Osteocyte (in vitro differentiated cells): ENCODE measurements at regions not wholly inside any gene's neighbourhood (a gene's known extent, or its start where the extent isn't known, plus 50 kb on each side); places are given as distances from the start of the nearest gene placed in this dataset.

Experiments used
- DNase-seq: peaks from one replicate; pipeline ENCODE4 v3.0.0; 2021; ENCODE audit warnings: mixed read lengths; ENCODE audit not compliant: unreplicated experiment; ENCODE audit errors: extremely low spot score
- H3K27ac Mint-ChIP-seq: one replicate; pipeline ENCODE4 v1.8.0; 2021; ENCODE audit warnings: mild to moderate bottlenecking, mixed read lengths; ENCODE audit not compliant: unreplicated experiment
- H3K27me3 Mint-ChIP-seq: one replicate; pipeline ENCODE4 v1.8.0; 2021; ENCODE audit warnings: mixed read lengths; ENCODE audit not compliant: unreplicated experiment
- H3K36me3 Mint-ChIP-seq: one replicate; pipeline ENCODE4 v1.8.0; 2021; ENCODE audit warnings: mixed read lengths; ENCODE audit not compliant: unreplicated experiment
- H3K4me1 Mint-ChIP-seq: one replicate; pipeline ENCODE4 v1.8.0; 2021; ENCODE audit warnings: mixed read lengths; ENCODE audit not compliant: unreplicated experiment
- H3K4me3 Mint-ChIP-seq: one replicate; pipeline ENCODE4 v1.8.0; 2021; ENCODE audit warnings: mild to moderate bottlenecking, moderate library complexity, mixed read lengths; ENCODE audit not compliant: unreplicated experiment
- H3K9me3 Mint-ChIP-seq: one replicate; pipeline ENCODE4 v1.8.0; 2021; ENCODE audit warnings: mixed read lengths; ENCODE audit not compliant: unreplicated experiment
- TF ChIP-seq, protein P1 (sequence below): fragments of 200-600 bp; sonication (generic); IDR thresholded peaks from 2 replicates; pipeline ENCODE4 v1.5.0; 2021; ENCODE audit warnings: antibody characterized with exemption, mild to moderate bottlenecking, moderate library complexity

DNA sequence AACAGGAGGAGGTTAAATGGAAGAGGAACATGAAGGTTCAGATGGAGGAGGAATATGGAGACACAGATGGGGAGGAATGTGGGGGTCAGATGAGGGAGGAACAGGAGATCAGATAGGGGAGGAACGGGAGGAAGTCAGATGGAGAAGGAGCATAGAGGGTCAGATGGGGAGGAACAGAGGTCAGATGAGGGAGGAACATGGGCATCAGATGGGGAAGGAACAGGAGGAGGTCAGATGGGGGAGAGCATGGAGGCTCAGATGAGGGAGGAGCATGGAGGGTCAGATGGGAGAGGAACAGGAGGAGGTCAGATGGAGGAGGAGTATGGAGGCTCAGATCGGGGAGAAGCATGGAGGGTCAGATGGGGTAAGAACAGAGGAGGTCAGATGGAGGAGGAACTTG, 290.6 kb downstream of the BMP7 start:
- Mint-ChIP-seq H3K27me3 (no peaks in the 10 kb centered on the region), H3K36me3 (no peaks in the 10 kb centered on the region), H3K4me3 (no peak overlapping the region), H3K27ac (no peak overlapping the region), H3K9me3 (no peaks in the 10 kb centered on the region), H3K4me1 (peaks cover 29% of the 10 kb centered on the region)
- TF ChIP-seq, protein P1, sequence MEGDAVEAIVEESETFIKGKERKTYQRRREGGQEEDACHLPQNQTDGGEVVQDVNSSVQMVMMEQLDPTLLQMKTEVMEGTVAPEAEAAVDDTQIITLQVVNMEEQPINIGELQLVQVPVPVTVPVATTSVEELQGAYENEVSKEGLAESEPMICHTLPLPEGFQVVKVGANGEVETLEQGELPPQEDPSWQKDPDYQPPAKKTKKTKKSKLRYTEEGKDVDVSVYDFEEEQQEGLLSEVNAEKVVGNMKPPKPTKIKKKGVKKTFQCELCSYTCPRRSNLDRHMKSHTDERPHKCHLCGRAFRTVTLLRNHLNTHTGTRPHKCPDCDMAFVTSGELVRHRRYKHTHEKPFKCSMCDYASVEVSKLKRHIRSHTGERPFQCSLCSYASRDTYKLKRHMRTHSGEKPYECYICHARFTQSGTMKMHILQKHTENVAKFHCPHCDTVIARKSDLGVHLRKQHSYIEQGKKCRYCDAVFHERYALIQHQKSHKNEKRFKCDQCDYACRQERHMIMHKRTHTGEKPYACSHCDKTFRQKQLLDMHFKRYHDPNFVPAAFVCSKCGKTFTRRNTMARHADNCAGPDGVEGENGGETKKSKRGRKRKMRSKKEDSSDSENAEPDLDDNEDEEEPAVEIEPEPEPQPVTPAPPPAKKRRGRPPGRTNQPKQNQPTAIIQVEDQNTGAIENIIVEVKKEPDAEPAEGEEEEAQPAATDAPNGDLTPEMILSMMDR, result no peak
- DNase-seq, result no peak

DNA sequence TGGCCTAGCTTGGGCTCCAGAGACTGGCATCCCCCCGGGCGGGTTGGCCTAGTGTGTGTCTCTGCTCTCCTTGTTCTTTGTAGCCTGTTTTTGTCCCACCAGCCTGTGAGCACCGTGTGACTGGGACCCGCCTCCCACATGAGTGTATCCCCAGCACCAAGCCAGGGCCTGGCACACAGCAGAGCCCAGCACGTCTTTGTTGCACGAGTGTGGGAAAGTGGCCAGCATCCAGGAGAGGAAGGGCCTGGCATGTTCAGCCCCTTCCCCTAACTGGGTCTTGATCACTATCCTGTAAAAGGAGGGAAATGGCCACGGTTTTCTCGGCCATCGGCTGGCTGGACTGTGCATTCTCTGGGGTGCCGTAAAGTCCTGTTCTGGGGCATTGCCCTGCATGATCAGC, 290.1 kb downstream of the BMP7 start:
- Mint-ChIP-seq H3K9me3 (no peaks in the 10 kb centered on the region), H3K36me3 (no peaks in the 10 kb centered on the region), H3K27ac (no peak overlapping the region), H3K27me3 (no peaks in the 10 kb centered on the region), H3K4me3 (no peak overlapping the region), H3K4me1 (peaks cover 29% of the 10 kb centered on the region)
- no peak for DNase-seq
- TF ChIP-seq, protein P1, result no peak

DNA sequence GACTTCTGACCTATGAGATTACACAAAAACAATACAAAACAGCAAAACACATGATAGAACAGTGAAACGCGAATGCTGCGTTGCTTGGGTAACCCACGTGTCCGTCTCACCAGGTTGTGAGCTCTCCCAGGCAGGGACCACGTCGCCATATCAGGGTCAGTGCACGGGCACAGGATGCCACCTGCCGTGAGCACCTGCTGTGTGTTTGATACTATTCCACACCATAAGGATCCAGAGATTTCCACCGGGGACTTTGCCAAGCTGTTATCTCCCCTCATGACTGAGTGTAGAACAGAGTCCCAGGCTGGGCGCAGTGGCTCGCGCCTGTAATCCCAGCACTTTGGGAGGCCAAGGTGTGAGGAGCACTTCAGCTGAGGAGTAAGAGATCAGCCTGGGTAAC, 288.0 kb downstream of the BMP7 start:
- DNase-seq, result no peak
- H3K4me1 Mint-ChIP-seq, result peaks cover 24% of the 10 kb centered on the region
- H3K36me3 Mint-ChIP-seq, result no peaks in the 10 kb centered on the region
- no peaks in the 10 kb centered on the region for H3K27me3 Mint-ChIP-seq
- H3K9me3 Mint-ChIP-seq, result no peaks in the 10 kb centered on the region
- H3K4me3 Mint-ChIP-seq, result no peak overlapping the region
- TF ChIP-seq, protein P1, result no peak
- no peak overlapping the region for H3K27ac Mint-ChIP-seq

DNA sequence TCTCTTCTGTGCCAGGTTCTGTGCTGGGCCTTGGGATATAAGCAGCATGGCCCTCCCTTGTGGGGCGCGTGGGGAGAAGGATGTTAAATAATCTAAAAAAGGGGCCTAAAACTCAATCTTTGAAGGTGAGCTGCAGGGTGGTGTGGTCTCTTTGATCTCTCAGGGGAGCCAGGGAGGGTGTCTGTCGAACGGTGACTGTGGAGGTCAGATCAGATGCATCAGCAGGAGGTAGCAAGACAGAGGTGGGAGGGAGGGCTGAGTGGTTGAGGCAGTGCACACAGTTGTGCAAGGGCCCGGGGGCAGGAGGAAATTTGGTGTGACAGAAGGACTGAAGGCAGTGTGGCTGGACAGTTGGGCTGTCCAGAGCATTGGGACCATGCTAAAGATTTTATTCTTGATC, 287.3 kb downstream of the BMP7 start:
- peaks cover 4% of the 10 kb centered on the region for H3K9me3 Mint-ChIP-seq
- no peaks in the 10 kb centered on the region for H3K36me3 Mint-ChIP-seq
- H3K4me3 Mint-ChIP-seq, result no peak overlapping the region
- TF ChIP-seq, protein P1, result no peak
- no peak overlapping the region for H3K27ac Mint-ChIP-seq
- no peaks in the 10 kb centered on the region for H3K27me3 Mint-ChIP-seq
- DNase-seq, result no peak
- peaks cover 21% of the 10 kb centered on the region for H3K4me1 Mint-ChIP-seq

DNA sequence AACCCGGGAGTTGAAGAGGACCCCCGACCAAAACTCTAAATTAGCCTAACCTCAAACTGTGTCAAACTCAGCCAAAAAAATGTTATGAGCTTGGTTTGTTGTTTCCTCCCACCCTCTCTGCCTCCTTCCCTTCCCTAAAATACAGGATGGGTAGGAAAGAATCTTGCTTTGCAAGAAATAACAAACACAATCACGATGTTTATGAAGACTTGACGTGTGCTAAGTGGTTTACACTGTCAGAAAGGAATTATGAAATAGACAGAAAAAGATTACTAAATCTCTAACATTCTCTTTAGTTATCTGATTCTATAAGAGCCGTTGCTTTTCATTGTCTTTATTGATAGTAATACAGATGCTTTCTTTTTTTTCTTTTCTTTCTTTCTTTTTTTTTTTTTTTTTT, 285.1 kb downstream of the BMP7 start:
- Mint-ChIP-seq H3K27ac (no peak overlapping the region), H3K36me3 (no peaks in the 10 kb centered on the region), H3K9me3 (peaks cover 14% of the 10 kb centered on the region), H3K27me3 (no peaks in the 10 kb centered on the region), H3K4me1 (peaks cover 10% of the 10 kb centered on the region), H3K4me3 (no peak overlapping the region)
- TF ChIP-seq, protein P1, result no peak
- DNase-seq, result no peak
